Testis (tissue), 2 donors: ENCODE measurements at regions not wholly inside any gene's neighbourhood (a gene's known extent, or its start where the extent isn't known, plus 50 kb on each side); places are given as distances from the start of the nearest gene placed in this dataset.

ENCODE experiments used
- POLR2A ChIP-seq: fragments of 450-650 bp; IDR thresholded peaks from one replicate; pipeline ENCODE4 v1.6.1; 2017; ENCODE audit warnings: antibody characterized with exemption, mild to moderate bottlenecking, moderate library complexity
- TF ChIP-seq, protein P1 (sequence below), 3 experiments: fragments of 450-650 bp in 2 of 3; fragments of 200-600 bp in 1 of 3; sonication (generic) in 1 of 3; IDR thresholded peaks; one replicate each; pipeline ENCODE4 v1.5.1; 2016 to 2019; ENCODE audit warnings: antibody characterized with exemption in 3 of 3, mild to moderate bottlenecking in 2 of 3, moderate library complexity in 1 of 3

DNA sequence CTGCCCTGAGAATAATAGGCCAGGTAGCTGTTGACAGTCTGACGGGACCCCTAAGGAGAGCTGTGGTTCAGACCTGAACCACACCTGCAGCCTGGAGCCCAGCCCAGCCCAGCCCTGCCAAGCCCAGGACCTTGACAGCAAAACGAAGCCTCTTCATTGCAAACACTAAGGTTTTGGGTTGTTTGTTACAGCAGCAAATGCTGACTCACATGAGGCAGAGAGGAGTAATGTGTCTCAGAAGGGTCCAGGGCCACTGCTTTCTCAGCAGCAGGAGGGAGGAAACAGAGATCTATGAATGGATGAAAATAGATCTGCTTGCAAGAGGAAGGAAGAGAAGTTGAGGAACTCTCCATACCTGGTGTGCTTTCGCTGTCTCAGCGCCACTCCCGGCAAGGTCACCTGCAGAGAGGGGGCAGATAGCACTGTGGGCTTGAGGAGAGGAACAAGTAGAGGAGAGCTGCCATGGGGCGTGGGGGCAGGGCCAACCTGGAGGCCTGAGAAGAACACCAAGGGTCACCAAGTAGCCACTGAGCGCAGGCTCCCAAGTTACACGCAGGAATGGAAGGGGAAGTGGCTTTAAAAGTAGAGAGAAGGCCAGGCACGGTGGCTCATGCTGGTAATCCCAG lies 127.2 kb downstream of the ZNF281 start:
- TF ChIP-seq, protein P1, sequence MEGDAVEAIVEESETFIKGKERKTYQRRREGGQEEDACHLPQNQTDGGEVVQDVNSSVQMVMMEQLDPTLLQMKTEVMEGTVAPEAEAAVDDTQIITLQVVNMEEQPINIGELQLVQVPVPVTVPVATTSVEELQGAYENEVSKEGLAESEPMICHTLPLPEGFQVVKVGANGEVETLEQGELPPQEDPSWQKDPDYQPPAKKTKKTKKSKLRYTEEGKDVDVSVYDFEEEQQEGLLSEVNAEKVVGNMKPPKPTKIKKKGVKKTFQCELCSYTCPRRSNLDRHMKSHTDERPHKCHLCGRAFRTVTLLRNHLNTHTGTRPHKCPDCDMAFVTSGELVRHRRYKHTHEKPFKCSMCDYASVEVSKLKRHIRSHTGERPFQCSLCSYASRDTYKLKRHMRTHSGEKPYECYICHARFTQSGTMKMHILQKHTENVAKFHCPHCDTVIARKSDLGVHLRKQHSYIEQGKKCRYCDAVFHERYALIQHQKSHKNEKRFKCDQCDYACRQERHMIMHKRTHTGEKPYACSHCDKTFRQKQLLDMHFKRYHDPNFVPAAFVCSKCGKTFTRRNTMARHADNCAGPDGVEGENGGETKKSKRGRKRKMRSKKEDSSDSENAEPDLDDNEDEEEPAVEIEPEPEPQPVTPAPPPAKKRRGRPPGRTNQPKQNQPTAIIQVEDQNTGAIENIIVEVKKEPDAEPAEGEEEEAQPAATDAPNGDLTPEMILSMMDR (IDR thresholded peaks at IDR 0.05) = no peak
- no peak for TF ChIP-seq POLR2A
